Iris pigment epithelial cell (primary cell): ENCODE measurements at regions not wholly inside any gene's neighbourhood (a gene's known extent, or its start where the extent isn't known, plus 50 kb on each side); places are given as distances from the start of the nearest gene placed in this dataset.
A peak's percentile ranks its signal among the peaks of the same experiment; 100 is the strongest.

ENCODE experiments used
- DNase-seq: peaks from one replicate; pipeline ENCODE4 v3.0.0-alpha.2; 2011; ENCODE audit warnings: low read depth

DNA sequence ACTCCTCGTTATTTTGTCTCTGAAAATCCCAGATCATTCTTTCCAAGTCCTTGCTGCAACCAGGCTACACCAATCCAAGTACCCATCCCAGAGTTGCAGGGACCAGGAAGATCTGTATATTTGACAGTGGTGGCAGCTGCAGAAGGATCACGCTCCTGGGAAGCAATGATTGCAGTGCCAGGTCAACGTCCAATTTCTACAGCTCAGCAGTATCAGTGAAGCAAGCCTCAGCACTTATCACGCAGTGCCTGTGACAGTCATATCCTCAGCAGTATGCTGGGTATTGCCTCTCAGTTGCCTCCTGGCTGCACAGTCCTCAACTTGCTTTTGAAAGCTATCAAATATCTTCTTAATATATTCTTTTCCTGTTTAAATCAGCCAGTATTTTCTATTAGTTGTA lies 66.7 kb downstream of the BARHL2 start:
- DNase-seq = no peak

DNA sequence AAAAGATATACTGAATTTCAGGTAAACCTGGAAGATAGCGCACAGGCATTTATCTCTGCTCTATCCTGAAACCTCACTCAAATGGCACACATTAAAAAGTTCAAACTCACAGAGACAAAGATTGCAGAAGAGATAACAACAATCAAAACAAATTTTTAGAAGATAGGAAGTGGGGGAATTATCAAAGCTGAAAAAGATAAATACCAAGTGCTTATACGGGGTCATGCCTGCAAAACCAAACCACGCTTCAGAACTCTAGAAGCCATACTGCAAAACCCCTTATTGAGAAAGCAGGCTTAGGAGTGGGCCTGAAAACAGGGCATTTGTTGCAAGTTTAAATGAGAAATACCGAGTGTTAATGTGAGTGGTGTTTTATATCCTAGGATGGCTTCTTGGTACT lies 76.8 kb downstream of the BARHL2 start:
- DNase-seq = no peak

DNA sequence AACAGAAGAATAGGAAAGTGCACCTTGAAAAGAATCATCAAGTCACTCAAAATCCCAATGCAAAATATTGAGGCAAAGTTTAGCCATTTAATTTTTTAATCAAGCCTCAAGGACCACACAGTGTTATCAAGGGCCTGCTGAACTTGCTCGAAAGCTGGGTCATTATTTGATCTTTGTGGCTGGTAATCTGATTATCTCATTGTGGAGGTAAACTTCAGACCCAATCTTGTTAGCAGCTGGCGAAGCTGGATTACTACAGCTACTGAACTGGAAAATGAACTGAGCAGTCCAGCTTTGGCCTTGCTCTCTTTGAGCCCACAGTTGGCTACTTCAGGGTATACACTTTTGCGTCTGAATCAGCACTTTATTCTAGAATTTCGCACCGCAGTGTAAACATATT lies 94.4 kb downstream of the BARHL2 start:
- no peak for DNase-seq

DNA sequence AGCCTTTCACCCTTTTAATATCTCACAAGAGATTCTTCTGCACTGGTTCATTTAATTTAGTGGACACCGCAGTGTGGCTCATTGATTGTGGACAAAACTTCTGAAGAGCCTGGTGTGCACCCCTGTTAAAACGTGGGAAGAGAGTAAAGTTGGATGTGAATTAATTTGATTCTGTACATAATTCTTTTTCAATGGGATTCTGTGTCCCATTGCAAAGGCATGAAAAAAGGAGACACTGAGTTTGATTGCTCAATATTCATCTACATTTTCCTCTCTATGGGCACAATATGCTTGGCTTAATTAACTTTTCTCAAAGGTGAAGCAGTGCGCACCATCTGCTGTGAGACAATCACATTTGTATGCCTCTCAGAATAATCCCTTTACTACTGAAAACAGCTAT lies 95.1 kb downstream of the BARHL2 start:
- DNase-seq = no peak

DNA sequence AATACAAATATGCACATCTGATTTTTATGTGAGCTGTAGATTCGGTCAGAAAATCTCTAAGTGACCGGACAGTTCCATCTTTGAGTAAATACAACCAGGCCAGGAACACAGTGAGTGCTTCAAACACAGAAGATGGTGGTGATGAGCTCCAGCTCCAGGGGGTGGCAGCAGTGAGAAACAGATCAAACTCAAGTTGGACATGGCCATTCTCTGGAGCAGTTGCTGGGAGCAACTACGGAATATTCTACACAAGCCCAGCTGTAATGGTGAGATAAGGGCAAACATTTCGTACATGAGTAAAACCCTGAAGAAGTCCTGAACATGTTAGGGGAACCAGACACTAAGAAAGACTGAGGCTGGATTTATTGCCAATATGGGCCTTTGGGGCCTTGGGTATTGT lies 100.7 kb downstream of the BARHL2 start:
- peak; percentile 13 for DNase-seq

DNA sequence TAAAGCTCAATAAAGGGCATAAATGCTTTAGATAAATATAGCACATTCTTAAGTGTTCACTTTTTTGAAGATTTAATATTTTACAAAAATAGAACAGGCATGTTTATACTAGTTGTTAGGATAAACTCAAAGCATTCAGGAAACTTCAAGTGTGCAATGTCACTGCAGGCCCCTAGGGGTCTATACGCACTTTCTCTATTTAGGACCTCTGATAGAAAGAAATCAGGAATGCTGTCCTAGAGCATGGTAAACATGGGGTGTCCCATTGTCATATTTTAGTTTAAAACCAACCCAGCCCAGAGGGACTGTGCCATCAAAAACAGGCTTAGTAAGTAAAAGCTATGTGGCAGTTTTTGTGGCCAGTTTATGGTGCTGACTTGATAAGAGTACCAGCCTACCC lies 102.2 kb downstream of the BARHL2 start:
- no peak for DNase-seq

DNA sequence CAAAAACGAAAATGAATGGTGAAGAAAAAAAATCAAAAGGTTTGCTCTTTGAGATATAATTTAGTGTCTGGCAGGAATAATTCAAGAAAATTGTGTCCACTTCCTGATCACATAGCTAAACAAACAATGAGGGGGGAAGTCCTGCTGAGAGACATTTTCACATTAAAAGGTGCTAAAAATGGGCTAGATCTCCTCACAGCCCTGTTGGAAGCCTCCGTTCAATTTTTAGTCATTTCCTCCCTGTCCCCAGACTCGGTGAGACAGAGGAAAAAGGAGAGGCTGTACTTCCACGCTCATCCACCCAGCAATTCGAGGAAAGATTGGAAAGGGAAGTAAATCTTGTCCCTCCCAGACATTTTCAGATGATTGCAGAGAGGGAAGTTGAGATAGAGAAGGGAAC lies 103.7 kb downstream of the BARHL2 start:
- no peak for DNase-seq

DNA sequence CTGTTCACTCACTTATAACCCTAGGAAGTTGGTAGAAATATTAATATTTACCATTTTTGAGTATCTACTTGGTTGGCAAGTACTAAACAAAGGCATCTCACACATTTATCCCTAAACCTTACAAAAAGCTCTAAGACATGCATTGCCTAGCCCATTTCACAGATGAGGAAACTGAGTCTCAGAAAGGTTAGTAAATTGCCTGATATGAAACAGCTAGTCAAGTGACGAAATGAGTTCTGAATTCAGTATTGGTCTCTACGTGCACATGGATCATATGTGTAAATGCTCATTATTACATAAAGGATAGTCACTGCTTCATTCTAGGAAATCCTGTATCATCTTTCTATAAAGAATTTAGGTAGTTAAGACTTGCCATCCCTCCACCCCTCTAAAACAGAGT lies 105.1 kb downstream of the BARHL2 start:
- DNase-seq = no peak

DNA sequence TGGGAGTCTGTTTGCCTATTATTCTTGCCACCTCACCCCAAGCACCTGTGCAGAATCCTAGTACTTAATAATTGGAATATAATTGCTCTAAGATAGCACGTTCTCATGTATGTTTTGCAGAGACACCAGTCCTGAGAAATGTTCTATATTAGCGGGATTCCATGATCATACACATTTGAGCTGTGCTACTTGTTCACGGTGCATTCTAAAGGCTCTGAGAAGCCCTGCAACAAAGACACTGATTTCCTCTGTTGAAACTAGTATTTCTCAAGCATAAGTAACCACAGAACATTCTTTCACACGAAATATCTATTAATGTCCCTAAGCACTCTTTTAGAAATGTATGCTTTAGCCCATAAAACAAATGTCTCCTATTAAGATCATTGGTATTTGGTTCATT lies 109.4 kb downstream of the BARHL2 start:
- DNase-seq = no peak

DNA sequence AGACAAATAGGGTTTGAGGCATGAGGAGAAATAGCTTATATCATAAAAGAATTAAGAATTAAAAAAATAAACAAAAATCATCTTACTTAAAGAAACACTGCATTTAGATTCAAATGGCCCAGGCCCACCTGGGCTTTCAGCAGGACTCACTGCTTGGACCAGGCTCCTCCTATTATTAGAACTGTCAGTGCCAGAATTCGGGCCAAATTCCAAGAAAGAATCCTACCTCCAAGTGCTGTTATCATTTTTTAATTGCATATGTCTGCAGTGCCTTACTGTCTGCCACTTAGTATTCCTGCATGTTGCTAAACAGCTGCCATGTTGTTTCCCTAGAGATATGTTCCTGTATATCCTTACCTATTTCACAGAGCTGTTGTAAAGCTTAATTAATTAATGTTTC lies 112.0 kb downstream of the BARHL2 start:
- DNase-seq = no peak

DNA sequence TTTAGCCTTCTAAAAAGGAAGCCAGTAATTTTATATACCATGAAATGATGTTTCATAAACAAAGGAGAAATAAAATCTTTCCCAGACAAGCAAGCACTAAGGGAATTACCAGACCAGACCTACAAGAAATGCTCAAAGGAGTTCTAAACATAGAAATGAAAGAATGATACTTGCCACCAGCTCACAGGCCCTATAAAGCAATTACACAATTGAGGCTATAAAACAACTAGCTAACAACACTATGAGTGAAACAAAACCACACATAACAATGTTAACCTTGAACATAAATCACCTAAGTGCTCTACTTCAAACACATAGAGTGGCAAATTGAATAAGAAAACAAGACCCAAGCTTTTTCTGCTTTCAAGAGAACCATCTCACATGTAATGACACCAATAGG lies 123.8 kb downstream of the BARHL2 start:
- DNase-seq = no peak

DNA sequence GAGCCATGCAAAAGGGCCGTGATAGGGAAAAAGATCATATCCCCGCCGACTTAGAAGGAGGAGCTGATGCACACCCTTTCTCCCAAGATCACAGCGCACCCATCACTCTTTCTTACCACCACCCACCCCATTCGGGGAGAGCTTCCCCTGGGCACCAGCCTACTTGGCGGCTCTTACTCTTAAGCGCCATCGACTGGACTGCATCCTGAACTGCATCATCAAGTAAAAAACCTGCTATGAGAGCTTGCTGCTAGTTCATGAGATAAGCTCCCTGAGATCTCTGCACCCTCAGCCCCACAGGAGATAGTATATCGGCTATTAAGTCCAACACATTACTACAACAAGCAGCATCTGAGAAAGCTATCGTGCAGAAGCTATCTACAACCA lies 125.1 kb downstream of the BARHL2 start:
- DNase-seq = no peak

DNA sequence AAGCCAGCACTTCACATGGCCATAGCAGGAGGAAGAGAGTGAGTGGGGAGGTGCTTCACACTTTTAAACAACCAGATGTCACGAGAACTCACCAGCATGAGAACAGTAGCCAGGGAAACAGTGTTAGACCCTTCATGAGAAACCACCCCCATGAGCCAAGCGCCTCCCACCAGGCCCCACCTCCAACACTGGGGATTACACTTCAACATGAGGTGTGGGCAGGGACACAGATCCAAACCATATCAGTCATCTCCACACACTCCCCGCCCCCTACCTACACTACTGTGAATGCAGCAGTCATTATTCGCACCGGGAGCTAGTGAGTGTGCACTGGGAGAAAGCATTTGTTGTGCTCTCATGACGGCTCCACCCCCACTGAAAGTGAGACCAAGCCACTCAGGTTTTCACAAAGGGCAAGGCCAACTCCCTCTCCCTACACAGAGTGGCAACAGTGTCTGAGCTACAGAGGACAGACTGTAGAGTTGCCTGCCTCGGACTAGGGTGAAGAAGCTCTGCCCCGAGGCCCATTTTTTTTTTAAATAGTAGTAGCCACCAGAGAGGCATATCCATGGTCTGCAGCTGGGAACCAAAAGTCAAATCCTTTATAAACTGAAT lies 125.6 kb downstream of the BARHL2 start:
- DNase-seq = no peak

DNA sequence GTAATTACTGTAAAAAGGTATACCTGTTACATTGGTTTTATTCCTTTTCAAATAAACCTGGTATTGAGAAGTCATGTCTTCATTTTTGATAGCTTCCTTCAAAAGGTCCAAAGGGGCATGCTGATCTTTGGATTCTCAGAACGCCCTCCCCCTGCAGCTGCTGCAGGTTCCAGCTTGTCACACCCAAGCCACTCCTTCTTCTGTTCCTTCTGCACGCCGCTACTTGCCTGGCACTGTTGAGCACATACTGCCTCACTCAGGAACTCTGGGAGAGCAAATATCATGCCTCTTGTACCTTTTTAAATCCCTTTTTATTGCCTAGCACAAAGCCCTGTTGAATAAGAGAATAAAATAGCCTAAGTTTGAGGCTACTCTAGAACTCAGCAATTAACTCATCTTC lies 136.9 kb downstream of the BARHL2 start:
- no peak for DNase-seq

DNA sequence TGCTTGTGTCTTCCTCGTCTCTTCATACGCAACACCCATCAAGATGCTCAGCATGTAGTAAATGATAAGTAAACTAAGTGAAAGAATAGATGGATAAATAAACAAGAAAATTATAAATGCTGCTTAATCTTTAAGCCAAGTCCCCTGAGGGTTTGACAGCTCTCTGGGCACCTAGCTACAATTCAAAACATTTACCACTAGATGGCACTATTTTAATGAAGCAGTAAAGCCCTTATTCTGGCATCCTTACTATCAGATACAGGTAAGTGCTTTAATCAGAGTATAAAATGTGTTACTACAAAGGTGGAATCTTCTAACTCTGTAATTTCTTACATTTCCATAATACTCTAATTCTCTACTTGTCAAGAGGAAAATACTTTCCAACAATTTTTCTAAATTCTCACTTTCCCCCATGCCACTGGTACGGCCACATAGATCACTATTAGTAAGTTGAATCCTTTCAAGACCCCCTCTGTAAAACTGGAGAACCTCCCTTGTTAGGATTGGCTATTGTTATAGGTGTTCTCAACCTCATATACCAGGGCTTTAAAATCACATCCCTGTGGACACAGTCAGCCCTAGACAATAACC lies 137.8 kb downstream of the BARHL2 start:
- peak; percentile 45 for DNase-seq

DNA sequence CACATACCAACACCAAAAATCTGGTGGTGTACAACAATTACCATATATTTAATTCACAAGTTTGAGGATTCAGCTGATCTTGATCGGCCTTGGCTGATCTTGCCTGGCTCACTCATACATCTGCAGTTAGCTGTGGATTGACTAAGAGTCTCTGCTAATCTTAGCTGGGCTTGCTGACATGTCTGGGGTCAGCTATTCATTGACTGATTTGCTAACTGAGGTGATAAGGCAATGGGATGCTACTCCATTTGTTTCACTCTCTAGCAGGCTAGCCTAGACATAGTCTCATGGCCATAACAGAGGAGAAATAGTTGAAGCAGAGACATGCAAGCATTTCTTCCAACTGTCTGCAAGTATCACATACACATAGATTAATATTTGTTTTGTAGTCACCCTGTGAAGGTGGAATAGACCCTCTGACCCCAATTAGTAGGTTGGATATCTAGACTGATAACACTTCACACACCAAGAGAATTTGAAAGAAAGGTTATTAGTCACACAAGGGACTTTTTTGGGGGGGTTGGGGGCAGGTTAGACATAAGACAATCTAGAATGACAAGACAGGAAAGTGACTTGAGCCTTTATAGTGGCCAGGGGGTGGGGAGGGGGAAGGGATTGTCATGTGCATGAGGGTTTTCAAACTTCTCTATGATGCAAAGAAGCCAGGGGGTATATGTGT lies 142.3 kb downstream of the BARHL2 start:
- DNase-seq = no peak

DNA sequence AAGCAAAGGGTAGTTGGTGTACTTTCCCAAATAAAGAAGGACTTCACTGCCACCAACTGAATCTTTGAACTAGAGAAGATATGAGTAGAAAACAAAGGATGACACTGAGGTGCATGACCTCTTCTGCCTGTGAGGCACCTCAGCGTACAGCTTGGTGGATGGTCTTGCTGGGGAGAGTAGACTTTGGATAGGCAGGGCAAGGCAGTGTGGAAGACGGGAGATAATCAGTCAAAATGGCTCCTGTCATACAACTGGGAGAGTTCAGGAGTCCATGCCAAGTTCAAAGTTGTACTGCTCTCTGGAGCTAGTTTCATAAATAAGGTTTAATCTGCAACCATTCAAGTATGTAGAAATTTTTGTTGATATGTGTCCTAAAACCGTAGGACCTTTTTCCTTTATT lies 143.4 kb downstream of the BARHL2 start:
- DNase-seq = no peak

DNA sequence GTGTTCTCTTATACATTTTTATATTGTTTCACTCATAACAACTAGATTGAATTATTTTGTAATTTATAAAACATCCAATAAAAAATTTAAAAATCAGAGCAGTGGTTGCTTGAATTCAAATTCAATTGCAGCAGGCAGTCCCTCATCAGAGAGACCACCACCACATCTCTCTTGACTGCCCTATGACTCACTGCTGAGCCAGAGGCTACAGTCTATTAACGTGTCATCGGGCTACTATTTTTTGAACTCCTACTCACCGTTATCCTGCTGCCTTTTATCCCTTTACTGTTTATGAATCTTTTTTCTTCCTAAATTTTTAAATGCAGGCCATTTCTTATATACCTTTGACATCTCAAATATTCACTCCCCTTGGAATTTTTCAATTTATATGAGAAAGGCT lies 144.7 kb downstream of the BARHL2 start:
- no peak for DNase-seq

DNA sequence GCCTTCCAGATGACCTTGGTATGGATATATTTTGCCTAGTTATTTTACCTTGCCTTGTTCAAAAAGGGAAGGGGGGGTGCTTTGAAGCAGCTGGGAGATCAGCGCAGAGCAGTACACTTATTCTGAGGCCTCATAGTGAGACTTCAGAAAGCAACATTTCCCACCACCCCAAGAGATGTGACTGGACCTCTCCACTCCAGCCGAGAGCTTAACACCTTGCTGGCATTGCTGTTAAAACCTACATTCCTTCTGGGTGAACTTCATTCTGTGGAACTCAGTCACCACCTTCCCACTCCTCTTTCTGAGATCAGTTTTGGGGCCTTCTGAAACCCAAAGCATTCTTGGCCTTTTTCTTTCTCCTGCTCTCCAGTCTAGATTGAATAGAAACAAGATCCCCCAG lies 148.7 kb downstream of the BARHL2 start:
- DNase-seq = no peak

DNA sequence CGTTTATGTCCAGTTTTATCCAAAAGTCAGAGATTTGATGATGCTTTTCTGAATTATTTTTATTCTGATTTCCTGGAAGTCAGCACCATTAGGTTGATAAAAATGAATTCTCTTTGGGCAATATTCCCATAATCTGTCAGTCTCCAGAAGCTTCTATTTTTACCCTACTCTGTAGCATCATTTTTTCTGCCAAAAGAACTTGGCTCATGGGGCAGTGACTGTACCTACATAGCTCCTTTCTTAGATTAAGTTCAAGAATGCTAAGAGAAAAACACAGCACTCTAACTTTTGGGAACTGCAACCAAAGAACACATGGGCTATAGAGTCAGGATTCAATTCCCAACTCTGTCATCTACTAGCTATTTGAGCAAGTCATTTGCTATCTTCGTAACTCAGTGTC lies 152.9 kb downstream of the BARHL2 start:
- no peak for DNase-seq

DNA sequence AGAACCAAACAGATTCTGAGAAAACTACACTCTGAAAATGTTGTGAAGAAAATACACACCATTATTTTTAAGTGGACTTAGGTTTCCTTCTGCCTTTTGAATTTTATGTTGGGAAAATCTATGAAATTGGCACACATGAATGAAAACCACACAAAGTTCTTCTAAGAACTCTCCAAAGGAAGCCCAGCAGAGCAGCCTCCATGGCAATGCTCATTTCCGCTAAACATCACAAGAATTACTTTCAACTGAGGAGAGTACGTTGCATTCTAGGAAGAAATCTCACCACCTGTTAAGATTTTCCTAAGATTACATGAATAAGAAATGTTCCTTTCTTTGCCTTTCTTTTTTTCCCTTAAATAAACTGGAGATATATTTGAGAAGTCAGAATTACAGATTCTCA lies 154.2 kb downstream of the BARHL2 start:
- no peak for DNase-seq

DNA sequence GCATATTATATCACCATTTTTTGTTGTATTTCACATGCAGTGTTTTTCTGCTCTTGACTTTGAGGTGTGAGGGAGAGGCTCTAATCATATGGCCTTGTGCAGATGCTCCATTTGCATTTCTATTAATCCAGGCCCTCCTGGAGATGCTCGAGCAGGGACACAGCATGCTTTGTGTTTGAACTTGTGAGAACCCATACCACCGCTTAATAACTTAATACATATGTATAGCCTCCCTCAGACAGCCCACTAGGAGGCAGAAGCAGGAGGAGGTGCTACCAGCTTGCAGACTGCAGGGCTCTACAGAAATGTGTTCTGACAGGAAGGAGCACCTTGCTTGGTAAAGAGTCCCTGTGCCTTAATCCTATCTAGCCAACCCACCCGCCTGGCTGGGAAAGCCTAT lies 155.2 kb downstream of the BARHL2 start:
- no peak for DNase-seq

DNA sequence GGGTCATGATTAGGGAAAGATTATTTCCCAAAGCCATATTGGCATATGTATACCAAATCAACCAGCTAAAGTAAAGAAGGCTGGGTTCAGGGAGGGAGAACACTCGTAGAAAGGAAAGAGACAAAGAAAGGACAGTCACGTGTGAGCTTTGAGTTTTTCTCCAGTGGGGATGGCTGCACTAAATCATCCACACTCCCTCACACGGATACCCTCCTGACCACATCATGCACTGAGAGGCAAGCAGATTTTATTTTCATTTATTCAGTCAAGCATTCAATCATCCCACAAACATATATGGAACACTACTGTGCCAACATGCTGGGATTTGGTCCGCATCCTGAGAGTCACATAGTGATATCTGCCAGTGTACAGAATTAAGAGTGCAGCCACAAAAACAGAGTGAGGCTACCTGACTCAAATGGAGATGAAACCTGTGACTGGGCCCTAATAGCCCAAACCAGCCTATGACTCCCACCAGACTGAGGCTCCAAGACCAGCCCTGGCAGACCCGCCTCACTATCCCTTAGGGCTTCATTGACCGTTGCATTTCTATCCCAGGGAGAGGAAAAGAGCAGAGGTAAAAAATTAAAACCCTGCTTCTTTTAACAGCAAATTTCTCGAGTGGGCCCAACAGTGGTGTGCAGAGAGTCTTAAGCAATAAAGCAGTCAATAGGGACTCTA lies 155.9 kb downstream of the BARHL2 start:
- DNase-seq = no peak
